Adrenal gland (tissue), 9 donors: ENCODE measurements at regions not wholly inside any gene's neighbourhood (a gene's known extent, or its start where the extent isn't known, plus 50 kb on each side); places are given as distances from the start of the nearest gene placed in this dataset.

ENCODE experiments used
- DNase-seq, 7 donors: peaks; one replicate each; pipeline ENCODE4 v3.0.0-alpha.2; 2019 to 2020
- H3K27ac ChIP-seq, 5 donors: fragments of 200-600 bp; sonication (generic) in 4 of 5; 1 replicate in 3 of 5; 2 replicates in 2 of 5; pipeline versions ENCODE4 v1.5.1 to v1.8.0; 2016 to 2020; ENCODE audit warnings: mild to moderate bottlenecking in 1 of 5
- H3K27me3 ChIP-seq: fragments of 200-600 bp; 2 replicates; pipeline ENCODE4 v1.8.0; 2021
- H3K36me3 ChIP-seq, 2 donors: fragments of 200-600 bp; replicated peaks in 1 of 2; 1 replicate in 1 of 2; 2 replicates in 1 of 2; pipeline versions ENCODE4 v1.5.1 to v1.8.0; 2018 to 2022
- H3K4me1 ChIP-seq, 2 donors: fragments of 200-600 bp; replicated peaks in 1 of 2; 1 replicate in 1 of 2; 2 replicates in 1 of 2; pipeline versions ENCODE4 v1.5.1 to v1.8.0; 2018 to 2021
- H3K4me3 ChIP-seq, 4 donors: fragments of 200-600 bp; sonication (generic) in 3 of 4; one replicate each; pipeline ENCODE4 v1.5.1; 2016 to 2018
- H3K9me3 ChIP-seq, 3 donors: fragments of 200-600 bp; sonication (generic) in 1 of 3; replicated peaks in 1 of 3; 1 replicate in 2 of 3; 2 replicates in 1 of 3; pipeline versions ENCODE4 v1.5.1 to v1.8.0; 2016 to 2021
- CTCF ChIP-seq, 6 experiments: fragments of 450-650 bp in 4 of 6; fragments of 200-600 bp in 2 of 6; sonication (generic) in 1 of 6; IDR thresholded peaks; 1 replicate in 5 of 6; 2 replicates in 1 of 6; pipeline versions ENCODE4 v1.5.1 to v1.8.0; 2016 to 2021; ENCODE audit warnings: antibody characterized with exemption in 6 of 6, mild to moderate bottlenecking in 2 of 6, moderate library complexity in 1 of 6
- POLR2A ChIP-seq, 2 donors: fragments of 450-650 bp; IDR thresholded peaks; one replicate each; pipeline ENCODE4 v1.6.1; 2017; ENCODE audit warnings: antibody characterized with exemption in 2 of 2, mild to moderate bottlenecking in 2 of 2, moderate library complexity in 1 of 2
- WGBS, 4 donors: extraction: QIAGEN DNeasy Blood & Tissue Kit in 2 of 4; methylation state at CpG; one replicate each; pipeline versions ENCODE4 v1.1.5 to v1.1.7; 2013 to 2017; 5-methylcytosine and 5-hydroxymethylcytosine counted together
- intact Hi-C, 2 donors: fragments of 100-400 bp; cut with DNase I; formaldehyde crosslinking; loops; one replicate each; pipeline versions ENCODE4 v1.14.1 to v1.15.0; 2022 to 2023
- donor health status: healthy with polysubstance abuse.
- donor health status: Bipolar disorder and iron deficiency.
- donor health status: DM: yes; HTN: yes; CAD: no.
- donor health status: DM: no; HTN: no; CAD: no.
- donor health status: DM: no; HTN: no; CAD: no.

- intact Hi-C loops = loop anchor here (10.0 kb wide), 1 partner anchor 111 kb away; the partner anchor contains the start of gene PITPNM2 (in 2 of the 2)
- 11 to 29% (median 19%) methylated on average over 1 to 7 of the region's 7 CpGs for WGBS, 4 donors
- no peak overlapping the region for H3K4me3 ChIP-seq
- H3K36me3 ChIP-seq = no peaks in the 10 kb centered on the region
- H3K27ac ChIP-seq = peak overlapping the region in 3 of 5 donors; percentile 11 to 39 (median 23)
- TF ChIP-seq CTCF (IDR thresholded peaks at IDR 0.05) (peak; percentile 34 to 79 (median 68)), POLR2A (IDR thresholded peaks at IDR 0.05) (peak in 1 of 2 donors; percentile 30)
- H3K4me1 ChIP-seq = peaks cover 10 to 19% of the 10 kb centered on the region in 2 donors
- no peaks in the 10 kb centered on the region for H3K27me3 ChIP-seq
- H3K9me3 ChIP-seq = no peaks in the 10 kb centered on the region
- DNase-seq = peak; percentile 83 to 92 (median 86)
These were observed 63.1 kb downstream of the ARL6IP4 start for GRCh38 chr12:123043536-123044001.

GRCh38 chr12:123042833-123043232 lies 62.4 kb downstream of the ARL6IP4 start:
- Histone ChIP-seq H3K4me1 (peaks cover 10 to 19% of the 10 kb centered on the region in 2 donors), H3K9me3 (no peaks in the 10 kb centered on the region), H3K36me3 (no peaks in the 10 kb centered on the region), H3K27me3 (no peaks in the 10 kb centered on the region), H3K27ac (peak overlapping the region in 3 of 5 donors; percentile 11 to 39 (median 35)), H3K4me3 (no peak overlapping the region)
- TF ChIP-seq POLR2A (IDR thresholded peaks at IDR 0.05) (no peak), CTCF (IDR thresholded peaks at IDR 0.05) (no peak)
- WGBS, 4 donors = 64 to 87% (median 78%) methylated on average over 1 to 2 of the region's 2 CpGs
- DNase-seq = no peak
- intact Hi-C loops = loop anchor here (10.0 kb wide), 1 partner anchor 112 kb away; the partner anchor contains the start of gene PITPNM2 (in 2 of the 2)

- Histone ChIP-seq H3K9me3 (no peaks in the 10 kb centered on the region), H3K27ac (peak overlapping the region in 2 of 5 donors; percentile 35 to 56), H3K4me1 (peaks cover 10 to 19% of the 10 kb centered on the region in 2 donors), H3K27me3 (no peaks in the 10 kb centered on the region), H3K36me3 (no peaks in the 10 kb centered on the region), H3K4me3 (no peak overlapping the region)
- TF ChIP-seq CTCF (IDR thresholded peaks at IDR 0.05) (no peak), POLR2A (IDR thresholded peaks at IDR 0.05) (no peak)
- WGBS, 4 donors = 77 to 84% (median 79%) methylated on average over 16 to 17 of the region's 17 CpGs
- no peak for DNase-seq
- intact Hi-C loops = loop anchor here (10.0 kb wide), 1 partner anchor 113 kb away; the partner anchor contains the start of gene PITPNM2 (in 2 of the 2)
These were observed 61.6 kb downstream of the ARL6IP4 start for GRCh38 chr12:123041811-123042655.

GRCh38 chr12:123041042-123041531 lies 60.6 kb downstream of the ARL6IP4 start:
- Histone ChIP-seq H3K4me1 (peaks cover 12 to 21% of the 10 kb centered on the region in 2 donors), H3K27ac (peak overlapping the region in 1 of 5 donors; percentile 26), H3K9me3 (no peaks in the 10 kb centered on the region), H3K4me3 (no peak overlapping the region), H3K27me3 (no peaks in the 10 kb centered on the region), H3K36me3 (no peaks in the 10 kb centered on the region)
- no peak for DNase-seq
- WGBS, 4 donors = 76 to 91% (median 79%) methylated on average over 2 to 3 of the region's 3 CpGs
- intact Hi-C loops = loop anchor here (10.0 kb wide), 1 partner anchor 114 kb away; the partner anchor contains the start of gene PITPNM2 (in 2 of the 2)
- no peak for TF ChIP-seq CTCF (IDR thresholded peaks at IDR 0.05)
- no peak for TF ChIP-seq POLR2A (IDR thresholded peaks at IDR 0.05)
